ENCODE measurements at regions not wholly inside any gene's neighbourhood (a gene's known extent, or its start where the extent isn't known, plus 50 kb on each side); places are given as distances from the start of the nearest gene placed in this dataset.

DNA sequence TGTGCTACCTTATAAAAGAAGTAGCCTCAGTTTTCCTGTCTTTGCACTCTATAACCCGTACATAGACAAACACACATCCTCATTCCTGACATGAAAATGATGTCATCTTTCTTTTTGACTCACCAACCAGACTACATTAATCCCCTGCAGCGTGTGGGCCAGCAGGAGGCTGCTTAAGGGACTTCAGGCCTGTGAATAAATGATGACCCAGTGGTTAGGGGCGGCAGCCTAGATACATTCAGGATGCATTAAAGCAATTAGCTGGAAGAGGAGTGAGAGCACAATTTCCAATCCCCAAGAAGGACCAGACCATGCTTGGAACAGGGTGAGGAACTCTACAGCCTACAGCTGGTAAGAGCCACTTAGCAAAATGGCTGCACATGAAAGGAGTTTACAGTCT is 57.3 kb upstream of the KLF7 start (continued):
- TF ChIP-seq, protein P1, sequence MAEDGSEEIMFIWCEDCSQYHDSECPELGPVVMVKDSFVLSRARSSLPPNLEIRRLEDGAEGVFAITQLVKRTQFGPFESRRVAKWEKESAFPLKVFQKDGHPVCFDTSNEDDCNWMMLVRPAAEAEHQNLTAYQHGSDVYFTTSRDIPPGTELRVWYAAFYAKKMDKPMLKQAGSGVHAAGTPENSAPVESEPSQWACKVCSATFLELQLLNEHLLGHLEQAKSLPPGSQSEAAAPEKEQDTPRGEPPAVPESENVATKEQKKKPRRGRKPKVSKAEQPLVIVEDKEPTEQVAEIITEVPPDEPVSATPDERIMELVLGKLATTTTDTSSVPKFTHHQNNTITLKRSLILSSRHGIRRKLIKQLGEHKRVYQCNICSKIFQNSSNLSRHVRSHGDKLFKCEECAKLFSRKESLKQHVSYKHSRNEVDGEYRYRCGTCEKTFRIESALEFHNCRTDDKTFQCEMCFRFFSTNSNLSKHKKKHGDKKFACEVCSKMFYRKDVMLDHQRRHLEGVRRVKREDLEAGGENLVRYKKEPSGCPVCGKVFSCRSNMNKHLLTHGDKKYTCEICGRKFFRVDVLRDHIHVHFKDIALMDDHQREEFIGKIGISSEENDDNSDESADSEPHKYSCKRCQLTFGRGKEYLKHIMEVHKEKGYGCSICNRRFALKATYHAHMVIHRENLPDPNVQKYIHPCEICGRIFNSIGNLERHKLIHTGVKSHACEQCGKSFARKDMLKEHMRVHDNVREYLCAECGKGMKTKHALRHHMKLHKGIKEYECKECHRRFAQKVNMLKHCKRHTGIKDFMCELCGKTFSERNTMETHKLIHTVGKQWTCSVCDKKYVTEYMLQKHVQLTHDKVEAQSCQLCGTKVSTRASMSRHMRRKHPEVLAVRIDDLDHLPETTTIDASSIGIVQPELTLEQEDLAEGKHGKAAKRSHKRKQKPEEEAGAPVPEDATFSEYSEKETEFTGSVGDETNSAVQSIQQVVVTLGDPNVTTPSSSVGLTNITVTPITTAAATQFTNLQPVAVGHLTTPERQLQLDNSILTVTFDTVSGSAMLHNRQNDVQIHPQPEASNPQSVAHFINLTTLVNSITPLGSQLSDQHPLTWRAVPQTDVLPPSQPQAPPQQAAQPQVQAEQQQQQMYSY (CRISPR knock-in tag; IDR thresholded peaks at IDR 0.05), result no peak
- no peak for TF ChIP-seq KDM1A (IDR thresholded peaks at IDR 0.05; ENCODE audit: borderline replicate concordance)
- peak; percentile 67; the same call in 1 of the 2 replicates for TF ChIP-seq JUND (IDR thresholded peaks at IDR 0.05; ENCODE audit: low read depth, low read length)
- TF ChIP-seq CBFB (IDR thresholded peaks at IDR 0.05; ENCODE audit: low read depth), result peak; percentile 62; the same call in 1 of the 2 replicates
- peak; percentile 99 for TF ChIP-seq JUNB (IDR thresholded peaks at IDR 0.05)
- no peak for TF ChIP-seq GATAD2B (conservative IDR thresholded peaks at IDR 0.05; ENCODE audit: low read depth)
- TF ChIP-seq MEF2A (IDR thresholded peaks at IDR 0.05; ENCODE audit: insufficient read depth, low read depth, low read length), result peak; percentile 48; the same call in 1 of the 2 replicates
- TF ChIP-seq HDGF (IDR thresholded peaks at IDR 0.05), result no peak
- no peak for TF ChIP-seq SIN3A (IDR thresholded peaks at IDR 0.05; ENCODE audit: low read depth, low read length)
- TF ChIP-seq, protein P2, sequence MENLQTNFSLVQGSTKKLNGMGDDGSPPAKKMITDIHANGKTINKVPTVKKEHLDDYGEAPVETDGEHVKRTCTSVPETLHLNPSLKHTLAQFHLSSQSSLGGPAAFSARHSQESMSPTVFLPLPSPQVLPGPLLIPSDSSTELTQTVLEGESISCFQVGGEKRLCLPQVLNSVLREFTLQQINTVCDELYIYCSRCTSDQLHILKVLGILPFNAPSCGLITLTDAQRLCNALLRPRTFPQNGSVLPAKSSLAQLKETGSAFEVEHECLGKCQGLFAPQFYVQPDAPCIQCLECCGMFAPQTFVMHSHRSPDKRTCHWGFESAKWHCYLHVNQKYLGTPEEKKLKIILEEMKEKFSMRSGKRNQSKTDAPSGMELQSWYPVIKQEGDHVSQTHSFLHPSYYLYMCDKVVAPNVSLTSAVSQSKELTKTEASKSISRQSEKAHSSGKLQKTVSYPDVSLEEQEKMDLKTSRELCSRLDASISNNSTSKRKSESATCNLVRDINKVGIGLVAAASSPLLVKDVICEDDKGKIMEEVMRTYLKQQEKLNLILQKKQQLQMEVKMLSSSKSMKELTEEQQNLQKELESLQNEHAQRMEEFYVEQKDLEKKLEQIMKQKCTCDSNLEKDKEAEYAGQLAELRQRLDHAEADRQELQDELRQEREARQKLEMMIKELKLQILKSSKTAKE (IDR thresholded peaks at IDR 0.05; ENCODE audit: low read depth, poor library complexity, severe bottlenecking), result no peak
- TF ChIP-seq, protein P3, sequence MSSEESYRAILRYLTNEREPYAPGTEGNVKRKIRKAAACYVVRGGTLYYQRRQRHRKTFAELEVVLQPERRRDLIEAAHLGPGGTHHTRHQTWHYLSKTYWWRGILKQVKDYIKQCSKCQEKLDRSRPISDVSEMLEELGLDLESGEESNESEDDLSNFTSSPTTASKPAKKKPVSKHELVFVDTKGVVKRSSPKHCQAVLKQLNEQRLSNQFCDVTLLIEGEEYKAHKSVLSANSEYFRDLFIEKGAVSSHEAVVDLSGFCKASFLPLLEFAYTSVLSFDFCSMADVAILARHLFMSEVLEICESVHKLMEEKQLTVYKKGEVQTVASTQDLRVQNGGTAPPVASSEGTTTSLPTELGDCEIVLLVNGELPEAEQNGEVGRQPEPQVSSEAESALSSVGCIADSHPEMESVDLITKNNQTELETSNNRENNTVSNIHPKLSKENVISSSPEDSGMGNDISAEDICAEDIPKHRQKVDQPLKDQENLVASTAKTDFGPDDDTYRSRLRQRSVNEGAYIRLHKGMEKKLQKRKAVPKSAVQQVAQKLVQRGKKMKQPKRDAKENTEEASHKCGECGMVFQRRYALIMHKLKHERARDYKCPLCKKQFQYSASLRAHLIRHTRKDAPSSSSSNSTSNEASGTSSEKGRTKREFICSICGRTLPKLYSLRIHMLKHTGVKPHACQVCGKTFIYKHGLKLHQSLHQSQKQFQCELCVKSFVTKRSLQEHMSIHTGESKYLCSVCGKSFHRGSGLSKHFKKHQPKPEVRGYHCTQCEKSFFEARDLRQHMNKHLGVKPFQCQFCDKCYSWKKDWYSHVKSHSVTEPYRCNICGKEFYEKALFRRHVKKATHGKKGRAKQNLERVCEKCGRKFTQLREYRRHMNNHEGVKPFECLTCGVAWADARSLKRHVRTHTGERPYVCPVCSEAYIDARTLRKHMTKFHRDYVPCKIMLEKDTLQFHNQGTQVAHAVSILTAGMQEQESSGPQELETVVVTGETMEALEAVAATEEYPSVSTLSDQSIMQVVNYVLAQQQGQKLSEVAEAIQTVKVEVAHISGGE (CRISPR knock-in tag; IDR thresholded peaks at IDR 0.05), result no peak
- no peak for TF ChIP-seq TCF3 (IDR thresholded peaks at IDR 0.05; ENCODE audit: borderline replicate concordance, insufficient read depth, low read depth, low read length)
- TF ChIP-seq TAF1 (IDR thresholded peaks at IDR 0.05; ENCODE audit: borderline replicate concordance, low read depth, low read length), result no peak
- TF ChIP-seq, protein P4, sequence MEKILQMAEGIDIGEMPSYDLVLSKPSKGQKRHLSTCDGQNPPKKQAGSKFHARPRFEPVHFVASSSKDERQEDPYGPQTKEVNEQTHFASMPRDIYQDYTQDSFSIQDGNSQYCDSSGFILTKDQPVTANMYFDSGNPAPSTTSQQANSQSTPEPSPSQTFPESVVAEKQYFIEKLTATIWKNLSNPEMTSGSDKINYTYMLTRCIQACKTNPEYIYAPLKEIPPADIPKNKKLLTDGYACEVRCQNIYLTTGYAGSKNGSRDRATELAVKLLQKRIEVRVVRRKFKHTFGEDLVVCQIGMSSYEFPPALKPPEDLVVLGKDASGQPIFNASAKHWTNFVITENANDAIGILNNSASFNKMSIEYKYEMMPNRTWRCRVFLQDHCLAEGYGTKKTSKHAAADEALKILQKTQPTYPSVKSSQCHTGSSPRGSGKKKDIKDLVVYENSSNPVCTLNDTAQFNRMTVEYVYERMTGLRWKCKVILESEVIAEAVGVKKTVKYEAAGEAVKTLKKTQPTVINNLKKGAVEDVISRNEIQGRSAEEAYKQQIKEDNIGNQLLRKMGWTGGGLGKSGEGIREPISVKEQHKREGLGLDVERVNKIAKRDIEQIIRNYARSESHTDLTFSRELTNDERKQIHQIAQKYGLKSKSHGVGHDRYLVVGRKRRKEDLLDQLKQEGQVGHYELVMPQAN (conservative IDR thresholded peaks at IDR 0.05), result no peak
- peak; percentile 98 for TF ChIP-seq IRF4 (IDR thresholded peaks at IDR 0.05; ENCODE audit: low read depth, low read length)
- TF ChIP-seq, protein P5, sequence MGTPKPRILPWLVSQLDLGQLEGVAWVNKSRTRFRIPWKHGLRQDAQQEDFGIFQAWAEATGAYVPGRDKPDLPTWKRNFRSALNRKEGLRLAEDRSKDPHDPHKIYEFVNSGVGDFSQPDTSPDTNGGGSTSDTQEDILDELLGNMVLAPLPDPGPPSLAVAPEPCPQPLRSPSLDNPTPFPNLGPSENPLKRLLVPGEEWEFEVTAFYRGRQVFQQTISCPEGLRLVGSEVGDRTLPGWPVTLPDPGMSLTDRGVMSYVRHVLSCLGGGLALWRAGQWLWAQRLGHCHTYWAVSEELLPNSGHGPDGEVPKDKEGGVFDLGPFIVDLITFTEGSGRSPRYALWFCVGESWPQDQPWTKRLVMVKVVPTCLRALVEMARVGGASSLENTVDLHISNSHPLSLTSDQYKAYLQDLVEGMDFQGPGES (IDR thresholded peaks at IDR 0.05), result no peak
- TF ChIP-seq, protein P6, sequence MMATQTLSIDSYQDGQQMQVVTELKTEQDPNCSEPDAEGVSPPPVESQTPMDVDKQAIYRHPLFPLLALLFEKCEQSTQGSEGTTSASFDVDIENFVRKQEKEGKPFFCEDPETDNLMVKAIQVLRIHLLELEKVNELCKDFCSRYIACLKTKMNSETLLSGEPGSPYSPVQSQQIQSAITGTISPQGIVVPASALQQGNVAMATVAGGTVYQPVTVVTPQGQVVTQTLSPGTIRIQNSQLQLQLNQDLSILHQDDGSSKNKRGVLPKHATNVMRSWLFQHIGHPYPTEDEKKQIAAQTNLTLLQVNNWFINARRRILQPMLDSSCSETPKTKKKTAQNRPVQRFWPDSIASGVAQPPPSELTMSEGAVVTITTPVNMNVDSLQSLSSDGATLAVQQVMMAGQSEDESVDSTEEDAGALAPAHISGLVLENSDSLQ (IDR thresholded peaks at IDR 0.05), result no peak

All from GM12878 (cell line).